NOMO-1 treated with DMSO at 0.1 percent for 48 hours (cell line): ENCODE measurements at regions not wholly inside any gene's neighbourhood (a gene's known extent, or its start where the extent isn't known, plus 50 kb on each side); places are given as distances from the start of the nearest gene placed in this dataset.
A peak's percentile ranks its signal among the peaks of the same experiment; 100 is the strongest.
"Not testable (repeated sequence)": the region's sequence is repeated elsewhere in the genome, so short reads cannot be mapped to it uniquely, and the experiment has no call there.

ENCODE experiments used
- DNase-seq: peaks from one replicate; lab custom pipeline; 2025; ENCODE audit not compliant: unreplicated experiment; lab: John Stamatoyannopoulos, UW

DNA sequence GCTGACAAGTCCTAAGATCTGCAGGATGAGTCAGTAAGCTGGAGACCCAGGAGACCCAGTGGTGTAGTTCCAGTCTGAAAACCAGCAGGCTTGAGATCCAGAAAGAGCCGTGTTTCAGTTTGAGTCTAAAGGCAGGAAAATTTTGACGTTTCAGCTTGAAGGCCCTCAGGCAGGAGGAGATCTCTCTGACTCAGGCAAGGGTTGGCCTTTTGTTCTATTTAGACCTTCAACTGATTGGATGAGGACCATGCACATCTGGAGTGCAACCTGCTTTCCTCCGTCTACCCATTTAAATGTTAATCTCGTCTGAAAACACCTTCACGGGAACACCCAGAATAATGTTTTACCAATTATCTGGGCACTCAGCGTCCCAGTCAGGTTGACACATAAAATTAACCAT is 69.5 kb downstream of the NPIPA7 start:
- DNase-seq: not testable (repeated sequence)

DNA sequence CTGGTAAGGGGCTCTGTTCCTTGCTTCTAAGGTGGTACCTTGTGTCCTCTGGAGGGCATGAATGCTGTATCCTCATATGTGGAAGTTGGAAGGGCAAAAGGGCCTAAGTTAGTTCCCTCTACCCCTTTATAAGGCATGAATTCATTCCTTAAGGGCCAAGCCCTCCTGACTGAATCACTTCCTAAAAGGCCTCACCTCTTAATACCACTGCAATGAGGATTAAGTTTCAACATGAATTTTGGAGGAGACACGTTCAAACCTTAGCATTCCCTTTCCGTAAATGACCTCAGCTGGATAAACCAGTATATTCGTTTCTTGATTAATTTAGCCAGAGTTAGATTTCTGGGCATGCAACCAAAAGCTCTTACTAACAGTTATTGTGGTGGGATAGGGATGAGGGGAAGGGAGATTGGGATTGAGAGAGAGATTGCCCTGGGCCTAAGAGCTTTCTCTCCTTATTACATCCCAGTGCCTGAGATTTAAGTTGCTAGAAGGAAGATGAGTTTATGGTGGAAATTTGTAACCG is 70.8 kb downstream of the NPIPA7 start:
- not testable (repeated sequence) for DNase-seq

DNA sequence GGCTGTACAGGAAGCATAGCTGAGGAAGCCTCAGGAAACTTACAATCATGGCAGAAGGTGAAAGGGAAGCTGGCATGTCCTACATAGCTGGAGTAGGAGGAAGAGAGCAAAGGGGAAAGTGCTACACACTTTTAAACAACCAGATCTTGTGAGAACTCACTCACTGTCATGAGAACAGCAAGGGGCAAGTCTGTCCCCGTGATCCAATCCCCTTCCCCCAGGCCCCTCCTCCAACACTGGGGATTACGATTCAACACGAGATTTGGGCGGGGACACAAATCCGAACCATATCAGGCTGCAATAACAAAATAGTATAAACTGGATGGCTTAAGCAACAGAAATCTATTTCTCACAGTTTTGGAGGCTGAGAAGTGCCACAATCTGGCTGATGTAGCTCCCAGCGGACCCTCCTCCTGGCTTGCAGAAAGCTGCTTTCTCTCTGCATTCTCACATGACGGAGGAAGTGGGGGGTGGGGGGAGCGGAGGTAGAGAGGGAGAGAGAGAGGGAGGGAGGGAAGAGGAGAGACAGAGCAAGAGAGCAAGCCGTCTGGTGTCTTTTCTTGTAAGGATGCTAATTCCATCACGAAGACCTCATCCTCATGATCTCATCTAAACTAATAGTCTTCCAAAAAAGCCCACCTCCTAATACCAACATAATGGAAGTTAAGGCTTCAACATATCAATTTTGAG is 72.9 kb downstream of the NPIPA7 start:
- DNase-seq: not testable (repeated sequence)

DNA sequence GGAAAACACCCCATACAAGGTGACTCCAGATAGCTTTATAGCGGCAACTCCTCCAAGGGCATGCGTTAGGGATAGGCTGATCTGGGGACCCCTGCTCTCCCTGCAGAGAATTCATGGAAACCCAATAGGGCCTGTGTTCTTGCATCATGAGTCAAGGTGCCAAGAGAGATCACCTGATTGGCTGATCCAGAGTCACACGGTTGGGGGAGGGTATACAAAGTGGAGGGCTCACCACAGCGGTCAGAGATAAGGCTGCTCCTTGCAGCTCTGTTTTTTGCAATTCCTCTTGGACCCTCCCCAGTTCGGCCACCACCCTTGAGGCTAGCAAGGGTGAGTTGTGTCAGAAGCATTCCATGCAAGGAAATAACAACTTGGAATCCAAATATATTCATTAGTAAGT is 79.6 kb downstream of the NPIPA7 start:
- not testable (repeated sequence) for DNase-seq

- not testable (repeated sequence) for DNase-seq
These were observed 84.9 kb downstream of the NPIPA7 start for GRCh38 chr16:16463792-16464191.

DNA sequence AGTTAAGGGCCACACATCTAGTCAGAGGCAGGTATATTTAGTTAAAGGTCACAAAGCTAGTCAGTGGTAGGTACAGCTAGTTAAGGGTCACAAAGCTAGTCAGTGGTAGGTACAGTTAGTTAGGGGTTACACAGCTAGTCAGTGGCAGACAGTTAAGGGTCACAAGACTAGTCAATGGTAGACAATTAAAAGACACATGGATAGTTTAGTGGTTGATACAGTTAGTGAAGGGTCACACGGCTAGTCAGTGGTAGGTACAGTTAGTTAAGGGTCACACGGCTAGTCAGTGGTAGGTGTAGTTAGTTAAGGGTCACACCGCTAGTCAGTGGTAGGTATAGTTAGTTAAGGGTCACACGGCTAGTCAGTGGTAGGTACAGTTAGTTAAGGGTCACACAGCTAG is 110.0 kb downstream of the NPIPA7 start:
- not testable (repeated sequence) for DNase-seq

DNA sequence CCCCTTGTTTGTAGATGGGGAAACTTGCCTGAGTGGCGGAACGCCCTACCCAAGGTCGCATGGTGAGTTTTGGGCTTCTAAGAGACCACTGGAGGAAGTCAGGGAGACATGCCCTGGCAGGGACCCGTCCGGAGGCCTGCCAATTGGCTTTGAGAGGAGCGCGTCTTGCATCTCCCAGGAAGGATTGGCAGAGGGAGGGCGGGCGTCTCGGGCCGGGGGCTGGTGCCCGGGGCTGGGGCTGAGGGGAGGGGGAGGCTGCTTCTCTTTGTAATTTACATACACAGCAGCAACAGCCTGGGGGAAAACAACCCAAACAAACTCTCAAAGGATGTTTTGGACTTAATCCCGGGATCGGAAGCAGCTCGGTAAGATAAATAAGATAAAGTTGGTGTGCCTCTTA is 110.5 kb downstream of the NPIPA7 start:
- not testable (repeated sequence) for DNase-seq

- not testable (repeated sequence) for DNase-seq
These were observed 115.2 kb downstream of the NPIPA7 start for GRCh38 chr16:16494114-16494513.

DNA sequence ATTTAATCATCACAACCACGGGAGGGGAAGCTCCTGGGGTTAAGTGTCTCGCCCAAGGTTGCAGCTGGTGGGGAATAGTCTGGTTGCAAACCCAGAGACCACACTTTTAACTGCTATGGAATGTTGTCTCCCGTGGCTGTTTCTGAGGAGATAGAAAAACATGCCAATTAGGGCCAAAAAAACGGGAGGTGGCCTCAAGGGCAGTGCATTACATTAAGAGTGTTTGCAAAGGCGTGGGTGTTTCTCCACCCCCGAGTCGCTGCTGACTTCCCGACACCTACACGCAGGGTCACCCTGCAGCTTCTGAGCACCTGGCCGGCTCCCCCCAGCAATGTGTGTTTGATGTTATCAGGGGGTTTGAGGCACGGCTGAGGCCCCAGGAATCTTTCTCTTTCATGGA is 116.1 kb downstream of the NPIPA7 start:
- not testable (repeated sequence) for DNase-seq

DNA sequence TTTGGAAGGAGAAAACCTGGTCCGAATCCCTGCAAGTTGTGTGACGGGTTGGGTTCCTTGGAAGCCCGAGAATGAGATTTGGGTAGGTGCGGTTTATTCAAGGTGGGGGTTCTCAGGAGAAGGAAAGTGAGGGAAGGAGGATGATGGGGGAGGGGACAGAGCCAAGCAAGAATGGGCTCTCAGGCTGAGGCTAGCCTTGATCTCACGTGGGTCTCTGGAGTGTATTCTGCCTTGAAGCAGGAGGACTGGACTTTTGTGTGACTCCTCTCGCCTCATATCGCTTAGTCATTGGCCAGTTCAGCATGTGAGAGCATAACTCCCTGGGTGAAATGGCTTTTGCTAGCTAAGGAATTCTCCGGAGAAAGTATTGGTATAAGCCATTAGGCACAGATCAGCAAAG is 120.9 kb downstream of the NPIPA7 start:
- DNase-seq: not testable (repeated sequence)

GRCh38 chr16:16507041-16507440 is 128.1 kb downstream of the NPIPA7 start:
- not testable (repeated sequence) for DNase-seq

- DNase-seq: not testable (repeated sequence)
These were observed 129.4 kb downstream of the NPIPA7 start for GRCh38 chr16:16508344-16508743.

DNA sequence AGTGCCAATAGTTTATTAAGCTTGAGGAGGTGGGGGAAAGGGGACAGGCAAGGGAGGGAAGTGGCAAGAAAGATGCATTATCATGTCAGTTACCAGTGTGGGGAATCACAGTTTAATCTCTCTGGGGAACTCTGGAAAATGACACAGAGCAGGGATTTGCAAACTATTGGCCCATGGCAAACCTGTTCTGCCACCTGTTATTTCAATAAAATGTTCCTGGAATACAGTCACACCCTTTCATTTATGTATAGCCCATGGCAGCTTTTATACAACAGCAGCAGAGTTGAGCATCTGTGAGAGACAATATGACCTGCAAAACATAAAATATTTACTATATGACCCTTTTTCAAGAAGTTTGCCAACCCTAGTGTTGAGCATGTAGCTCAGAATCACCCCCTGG is 140.5 kb downstream of the NPIPA7 start:
- not testable (repeated sequence) for DNase-seq

GRCh38 chr16:16521239-16522002 is 142.5 kb downstream of the NPIPA7 start:
- not testable (repeated sequence) for DNase-seq

- DNase-seq: not testable (repeated sequence)
These were observed 148.1 kb downstream of the NPIPA7 start for GRCh38 chr16:16526998-16527397.

DNA sequence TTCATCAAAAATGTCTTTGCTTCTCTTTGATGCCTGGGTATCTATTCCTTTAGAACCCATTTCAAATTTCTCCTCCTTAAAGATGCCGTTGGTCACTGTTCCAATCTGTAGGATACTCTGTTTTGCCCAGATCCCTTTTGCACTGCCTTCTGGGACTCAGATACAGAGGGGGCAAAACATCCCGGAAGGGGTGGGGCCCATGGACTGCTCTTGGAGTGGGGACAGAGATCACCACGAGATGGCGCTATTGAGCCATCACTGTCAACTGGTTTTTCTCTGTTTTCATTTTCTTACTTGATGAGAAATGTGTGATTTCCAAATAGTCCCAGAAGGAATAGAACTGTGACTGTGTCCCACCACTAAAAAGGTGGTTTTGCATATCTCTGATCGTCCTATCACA is 151.8 kb downstream of the NPIPA7 start:
- DNase-seq: peak; percentile 21

- DNase-seq: not testable (repeated sequence)
These were observed 156.6 kb downstream of the NPIPA7 start for GRCh38 chr16:16535565-16535964.

DNA sequence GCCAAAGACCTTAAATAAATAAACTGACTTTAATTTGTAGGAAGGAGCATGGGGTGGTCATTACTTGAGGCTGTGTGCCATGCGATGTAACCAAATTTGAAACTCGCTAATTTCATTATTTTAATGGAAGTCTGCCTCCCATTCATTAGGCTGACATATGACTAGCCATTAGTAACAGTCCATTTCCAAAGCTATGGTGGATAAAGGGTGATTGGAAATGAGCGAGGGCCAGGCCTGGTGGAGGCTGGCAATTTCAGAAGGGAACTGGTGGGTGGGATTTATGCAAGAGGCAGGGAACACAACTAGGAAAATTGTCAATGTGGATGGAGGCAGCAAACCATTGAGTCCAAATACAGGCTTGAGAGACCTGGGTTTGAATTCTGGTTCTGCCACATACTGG is 157.2 kb downstream of the NPIPA7 start:
- DNase-seq: not testable (repeated sequence)

DNA sequence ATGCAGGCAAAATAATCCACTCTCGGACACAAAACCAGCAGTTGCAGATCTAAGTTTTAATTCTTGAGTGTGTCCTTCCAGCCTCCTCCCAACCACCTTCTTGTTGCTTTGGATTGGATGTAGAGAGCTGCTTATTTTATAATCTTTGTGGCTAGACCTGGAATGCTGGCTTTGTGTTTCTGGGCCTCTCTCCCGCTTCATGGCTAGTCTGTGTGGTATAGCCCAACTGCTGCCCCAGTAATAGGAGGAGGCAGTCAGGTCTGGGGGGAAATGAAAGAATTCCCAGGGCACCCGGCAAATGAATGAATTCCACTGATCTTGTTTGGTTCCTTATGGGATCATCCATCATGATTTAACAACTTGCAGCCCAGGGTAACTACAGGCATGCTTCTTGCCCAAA is 170.8 kb downstream of the NPIPA7 start:
- not testable (repeated sequence) for DNase-seq

- peak; percentile 52 for DNase-seq
These were observed 171.9 kb downstream of the NPIPA7 start for GRCh38 chr16:16550824-16551223.

- not testable (repeated sequence) for DNase-seq
These were observed 173.9 kb downstream of the NPIPA7 start for GRCh38 chr16:16552819-16553340.
